A549 (cell line): ENCODE measurements at regions not wholly inside any gene's neighbourhood (a gene's known extent, or its start where the extent isn't known, plus 50 kb on each side); places are given as distances from the start of the nearest gene placed in this dataset.

ENCODE experiments used
- ATAC-seq, 2 experiments: fragments of 200-7000 bp in 1 of 2; fragments of >200 bp in 1 of 2; cut with Nextera tagmentation in 1 of 2; cut with Tn5 transposase in 1 of 2; 3 replicates each; pipeline versions ENCODE4 v1.8.0 to v1.9.1; 2018 to 2020; ENCODE audit warnings: mild to moderate bottlenecking in 1 of 2, moderate library complexity in 1 of 2
- CTCF ChIA-PET: fragments of 300-600 bp; sonication (Branson Sonifier 250); formaldehyde crosslinking; extraction: SDS; loops from one replicate; lab custom pipeline; 2021; ENCODE audit warnings: antibody characterized with exemption, inconsistent platforms; lab: Yijun Ruan, JAX
- POLR2A ChIA-PET: fragments of 350-600 bp; formaldehyde crosslinking; extraction: SDS; loops from one replicate; lab custom pipeline; 2021; ENCODE audit warnings: antibody characterized with exemption, inconsistent platforms; lab: Yijun Ruan, JAX
- DNase-seq, 2 experiments: peaks; one replicate each; pipeline versions ENCODE4 v3.0.0 to v3.0.0-alpha.2; 2011 to 2016; ENCODE audit warnings: low read depth in 1 of 2, low spot score in 1 of 2
- FAIRE-seq: peaks from 2 replicates; lab custom pipeline; 2011; peaks lifted over from hg19 to GRCh38; lab: Jason Lieb, UNC
- H3K27ac ChIP-seq, 2 experiments: fragments of >200 bp; sonication (Bioruptor Twin); formaldehyde crosslinking; 3 replicates each; pipeline ENCODE4 v1.5.1; 2016 to 2017
- H3K4me1 ChIP-seq: fragments of >200 bp; sonication (Bioruptor Twin); formaldehyde crosslinking; 3 replicates; pipeline ENCODE4 v1.6.1; 2016
- H3K4me2 ChIP-seq: fragments of >200 bp; sonication (Bioruptor Twin); formaldehyde crosslinking; 3 replicates; pipeline ENCODE4 v1.6.1; 2016
- H3K4me3 ChIP-seq: fragments of >200 bp; sonication (Bioruptor Twin); formaldehyde crosslinking; 3 replicates; pipeline ENCODE4 v1.5.1; 2016
- H3K9me3 ChIP-seq: fragments of >200 bp; sonication (Bioruptor Twin); formaldehyde crosslinking; 3 replicates; pipeline ENCODE4 v1.6.1; 2016
- ATOH8 ChIP-seq: fragments of 250-450 bp; sonication (Bioruptor Pico); IDR thresholded peaks from 2 replicates; pipeline ENCODE4 v1.5.0; 2020; ENCODE audit warnings: low read depth, mild to moderate bottlenecking, moderate library complexity
- CHD4 ChIP-seq: fragments of 200-600 bp; sonication (generic); IDR thresholded peaks from 2 replicates; pipeline ENCODE4 v1.6.1; 2016; ENCODE audit warnings: antibody characterized with exemption, mild to moderate bottlenecking, borderline replicate concordance
- CTCF ChIP-seq: fragments of >200 bp; sonication (Bioruptor Twin); formaldehyde crosslinking; IDR thresholded peaks from 3 replicates; pipeline ENCODE4 v1.5.1; 2016
- FOXS1 ChIP-seq: fragments of 250-450 bp; sonication (Bioruptor Pico); IDR thresholded peaks from 2 replicates; pipeline ENCODE4 v1.5.0; 2020; ENCODE audit warnings: mild to moderate bottlenecking, moderate library complexity
- GATA3 ChIP-seq: IDR thresholded peaks from 2 replicates; pipeline ENCODE4 v1.6.1; 2012; ENCODE audit warnings: borderline replicate concordance
- HDAC2 ChIP-seq: fragments of 200-600 bp; sonication (generic); IDR thresholded peaks from 2 replicates; pipeline ENCODE4 v1.6.1; 2016
- HMGXB4 ChIP-seq: fragments of 250-450 bp; sonication (Bioruptor Pico); IDR thresholded peaks from 2 replicates; pipeline ENCODE4 v1.5.0; 2021; ENCODE audit warnings: mild to moderate bottlenecking, moderate library complexity, borderline replicate concordance
- HOXB13 ChIP-seq: fragments of 250-450 bp; sonication (Bioruptor Pico); IDR thresholded peaks from 2 replicates; pipeline ENCODE4 v1.5.0; 2020; ENCODE audit warnings: low read depth, mild to moderate bottlenecking, moderate library complexity
- KDM5A ChIP-seq: fragments of 200-600 bp; sonication (generic); IDR thresholded peaks from 2 replicates; pipeline ENCODE4 v1.6.1; 2016; ENCODE audit warnings: antibody characterized with exemption, mild to moderate bottlenecking
- MAFK ChIP-seq: fragments of 450-650 bp; IDR thresholded peaks from 2 replicates; pipeline ENCODE4 v1.6.1; 2014; ENCODE audit not compliant: partially characterized antibody
- NR3C1 ChIP-seq: fragments of >200 bp; sonication (Bioruptor Twin); formaldehyde crosslinking; IDR thresholded peaks from 3 replicates; pipeline ENCODE4 v1.6.1; 2017
- RFX5 ChIP-seq: fragments of 450-650 bp; IDR thresholded peaks from 2 replicates; pipeline ENCODE4 v1.7.1; 2014; ENCODE audit warnings: antibody characterized with exemption, mild to moderate bottlenecking, moderate library complexity
- ZC3H11A ChIP-seq: fragments of 450-650 bp; IDR thresholded peaks from 2 replicates; pipeline ENCODE4 v1.6.1; 2014; ENCODE audit warnings: antibody characterized with exemption, mild to moderate bottlenecking
- ZSCAN20 ChIP-seq: fragments of 250-450 bp; sonication (Bioruptor Pico); IDR thresholded peaks from 2 replicates; pipeline ENCODE4 v1.8.0; 2022; ENCODE audit warnings: mild to moderate bottlenecking, moderate library complexity
- WGBS: methylation state at CpG from one replicate; pipeline ENCODE4 v1.1.6; 2017; ENCODE audit errors: missing lambda C conversion rate; 5-methylcytosine and 5-hydroxymethylcytosine counted together
- TF ChIP-seq, protein P1 (sequence below): fragments of 200-600 bp; sonication (generic); IDR thresholded peaks from 2 replicates; pipeline ENCODE4 v1.6.1; 2016; ENCODE audit warnings: antibody characterized with exemption, mild to moderate bottlenecking, moderate library complexity

- Histone ChIP-seq H3K27ac (no peak overlapping the region), H3K4me2 (no peak overlapping the region), H3K9me3 (no peaks in the 10 kb centered on the region), H3K4me1 (no peaks in the 10 kb centered on the region), H3K4me3 (no peak overlapping the region)
- no peak for DNase-seq
- ChIA-PET POLR2A (no interaction called here), CTCF (no interaction called here)
- TF ChIP-seq ZSCAN20, result no peak
- no peak for TF ChIP-seq HOXB13 (CRISPR knock-in tag)
- TF ChIP-seq, protein P1, sequence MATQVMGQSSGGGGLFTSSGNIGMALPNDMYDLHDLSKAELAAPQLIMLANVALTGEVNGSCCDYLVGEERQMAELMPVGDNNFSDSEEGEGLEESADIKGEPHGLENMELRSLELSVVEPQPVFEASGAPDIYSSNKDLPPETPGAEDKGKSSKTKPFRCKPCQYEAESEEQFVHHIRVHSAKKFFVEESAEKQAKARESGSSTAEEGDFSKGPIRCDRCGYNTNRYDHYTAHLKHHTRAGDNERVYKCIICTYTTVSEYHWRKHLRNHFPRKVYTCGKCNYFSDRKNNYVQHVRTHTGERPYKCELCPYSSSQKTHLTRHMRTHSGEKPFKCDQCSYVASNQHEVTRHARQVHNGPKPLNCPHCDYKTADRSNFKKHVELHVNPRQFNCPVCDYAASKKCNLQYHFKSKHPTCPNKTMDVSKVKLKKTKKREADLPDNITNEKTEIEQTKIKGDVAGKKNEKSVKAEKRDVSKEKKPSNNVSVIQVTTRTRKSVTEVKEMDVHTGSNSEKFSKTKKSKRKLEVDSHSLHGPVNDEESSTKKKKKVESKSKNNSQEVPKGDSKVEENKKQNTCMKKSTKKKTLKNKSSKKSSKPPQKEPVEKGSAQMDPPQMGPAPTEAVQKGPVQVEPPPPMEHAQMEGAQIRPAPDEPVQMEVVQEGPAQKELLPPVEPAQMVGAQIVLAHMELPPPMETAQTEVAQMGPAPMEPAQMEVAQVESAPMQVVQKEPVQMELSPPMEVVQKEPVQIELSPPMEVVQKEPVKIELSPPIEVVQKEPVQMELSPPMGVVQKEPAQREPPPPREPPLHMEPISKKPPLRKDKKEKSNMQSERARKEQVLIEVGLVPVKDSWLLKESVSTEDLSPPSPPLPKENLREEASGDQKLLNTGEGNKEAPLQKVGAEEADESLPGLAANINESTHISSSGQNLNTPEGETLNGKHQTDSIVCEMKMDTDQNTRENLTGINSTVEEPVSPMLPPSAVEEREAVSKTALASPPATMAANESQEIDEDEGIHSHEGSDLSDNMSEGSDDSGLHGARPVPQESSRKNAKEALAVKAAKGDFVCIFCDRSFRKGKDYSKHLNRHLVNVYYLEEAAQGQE, result no peak
- TF ChIP-seq FOXS1 (CRISPR knock-in tag), result no peak
- no peak for TF ChIP-seq GATA3
- no peak for TF ChIP-seq HMGXB4 (CRISPR knock-in tag)
- no peak for TF ChIP-seq MAFK
- ATAC-seq, result no peak
- FAIRE-seq, result no peak
Measured at GRCh38 chr7:52135403-52135802, 818.8 kb upstream of the COBL start.

GRCh38 chr7:52129278-52129677, 812.7 kb upstream of the COBL start:
- 29% methylated on average over 3 of the region's 3 CpGs for WGBS
- CTCF ChIA-PET, result no interaction called here
- ATAC-seq, result no peak

More at GRCh38 chr7:52129278-52129677, 812.7 kb upstream of the COBL start:
- H3K27ac ChIP-seq, result no peak overlapping the region
- POLR2A ChIA-PET, result no interaction called here
- FAIRE-seq, result no peak
- no peak for DNase-seq
- no peak overlapping the region for H3K4me3 ChIP-seq
- H3K9me3 ChIP-seq, result no peaks in the 10 kb centered on the region
- TF ChIP-seq KDM5A, result no peak
- TF ChIP-seq NR3C1, result no peak
- no peak for TF ChIP-seq RFX5
- TF ChIP-seq ATOH8 (CRISPR knock-in tag), result no peak
- TF ChIP-seq ZC3H11A, result no peak
- no peak for TF ChIP-seq CHD4
- TF ChIP-seq HDAC2, result no peak
- no peak for TF ChIP-seq CTCF
- no peaks in the 10 kb centered on the region for H3K4me1 ChIP-seq
- no peak overlapping the region for H3K4me2 ChIP-seq
